ENCODE measurements at regions not wholly inside any gene's neighbourhood (a gene's known extent, or its start where the extent isn't known, plus 50 kb on each side); places are given as distances from the start of the nearest gene placed in this dataset.

DNA sequence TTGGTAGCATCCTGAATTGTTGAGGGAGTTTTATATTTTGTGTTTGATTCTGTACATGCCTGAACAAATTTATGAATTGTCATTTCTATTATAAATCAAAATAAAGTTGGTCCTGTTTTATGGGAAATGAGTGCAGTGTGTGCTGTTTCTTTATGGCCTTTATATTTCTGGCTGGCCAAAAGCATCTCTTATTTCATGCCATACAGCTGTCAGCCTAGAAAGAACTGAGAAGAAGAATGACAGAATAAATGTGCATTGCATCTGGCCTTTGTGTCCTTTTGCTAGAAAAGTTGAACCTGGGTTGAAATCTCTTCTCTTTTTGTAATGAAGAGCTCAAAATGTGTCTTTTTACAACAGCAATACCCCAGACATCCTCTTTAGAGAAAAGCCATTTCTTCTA lies 474.7 kb upstream of the LRATD1 start:
- Histone ChIP-seq H3K4me1 (ENCODE audit: insufficient read depth, poor library complexity, severe bottlenecking) (no peaks in the 10 kb centered on the region), H3K36me3 (ENCODE audit: low read depth) (no peaks in the 10 kb centered on the region), H3K27me3 (ENCODE audit: insufficient read depth, poor library complexity, severe bottlenecking) (no peaks in the 10 kb centered on the region), H3K4me3 (ENCODE audit: severe bottlenecking) (no peak overlapping the region), H3K9me3 (ENCODE audit: severe bottlenecking) (no peaks in the 10 kb centered on the region), H3K27ac (ENCODE audit: poor library complexity, severe bottlenecking) (no peak overlapping the region)
- no peak for ATAC-seq (ENCODE audit: low read depth)
- TF ChIP-seq, protein P1, sequence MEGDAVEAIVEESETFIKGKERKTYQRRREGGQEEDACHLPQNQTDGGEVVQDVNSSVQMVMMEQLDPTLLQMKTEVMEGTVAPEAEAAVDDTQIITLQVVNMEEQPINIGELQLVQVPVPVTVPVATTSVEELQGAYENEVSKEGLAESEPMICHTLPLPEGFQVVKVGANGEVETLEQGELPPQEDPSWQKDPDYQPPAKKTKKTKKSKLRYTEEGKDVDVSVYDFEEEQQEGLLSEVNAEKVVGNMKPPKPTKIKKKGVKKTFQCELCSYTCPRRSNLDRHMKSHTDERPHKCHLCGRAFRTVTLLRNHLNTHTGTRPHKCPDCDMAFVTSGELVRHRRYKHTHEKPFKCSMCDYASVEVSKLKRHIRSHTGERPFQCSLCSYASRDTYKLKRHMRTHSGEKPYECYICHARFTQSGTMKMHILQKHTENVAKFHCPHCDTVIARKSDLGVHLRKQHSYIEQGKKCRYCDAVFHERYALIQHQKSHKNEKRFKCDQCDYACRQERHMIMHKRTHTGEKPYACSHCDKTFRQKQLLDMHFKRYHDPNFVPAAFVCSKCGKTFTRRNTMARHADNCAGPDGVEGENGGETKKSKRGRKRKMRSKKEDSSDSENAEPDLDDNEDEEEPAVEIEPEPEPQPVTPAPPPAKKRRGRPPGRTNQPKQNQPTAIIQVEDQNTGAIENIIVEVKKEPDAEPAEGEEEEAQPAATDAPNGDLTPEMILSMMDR (IDR thresholded peaks at IDR 0.05; ENCODE audit: poor library complexity, severe bottlenecking): no peak
- no peak for DNase-seq (ENCODE audit: low spot score)

DNA sequence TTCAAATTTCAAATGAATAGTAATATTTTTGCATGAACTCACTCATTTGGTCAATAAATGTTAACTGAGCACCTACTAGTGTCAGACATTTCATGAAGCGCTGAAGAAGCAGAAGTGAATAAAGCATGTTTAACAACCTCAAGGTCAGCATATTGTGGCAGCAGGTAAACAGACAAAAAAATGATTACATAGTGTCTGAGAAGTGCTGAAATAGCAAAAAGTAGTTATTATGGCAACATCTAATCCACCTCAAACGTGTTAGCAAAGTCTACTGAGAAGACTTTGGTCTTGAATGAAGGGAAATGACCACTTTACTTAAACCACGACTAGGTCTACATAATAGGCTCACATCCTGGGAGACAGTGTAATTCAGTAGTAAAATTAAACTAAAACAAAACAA lies 452.2 kb upstream of the LRATD1 start:
- no peak for ATAC-seq (ENCODE audit: low read depth)
- DNase-seq (ENCODE audit: low spot score): no peak
- no peaks in the 10 kb centered on the region for H3K36me3 ChIP-seq (ENCODE audit: low read depth)
- no peak overlapping the region for H3K4me3 ChIP-seq (ENCODE audit: severe bottlenecking)
- H3K27ac ChIP-seq (ENCODE audit: poor library complexity, severe bottlenecking): no peak overlapping the region
- H3K27me3 ChIP-seq (ENCODE audit: insufficient read depth, poor library complexity, severe bottlenecking): no peaks in the 10 kb centered on the region
- TF ChIP-seq, protein P1 (IDR thresholded peaks at IDR 0.05; ENCODE audit: poor library complexity, severe bottlenecking): no peak
- no peaks in the 10 kb centered on the region for H3K9me3 ChIP-seq (ENCODE audit: severe bottlenecking)
- no peaks in the 10 kb centered on the region for H3K4me1 ChIP-seq (ENCODE audit: insufficient read depth, poor library complexity, severe bottlenecking)

DNA sequence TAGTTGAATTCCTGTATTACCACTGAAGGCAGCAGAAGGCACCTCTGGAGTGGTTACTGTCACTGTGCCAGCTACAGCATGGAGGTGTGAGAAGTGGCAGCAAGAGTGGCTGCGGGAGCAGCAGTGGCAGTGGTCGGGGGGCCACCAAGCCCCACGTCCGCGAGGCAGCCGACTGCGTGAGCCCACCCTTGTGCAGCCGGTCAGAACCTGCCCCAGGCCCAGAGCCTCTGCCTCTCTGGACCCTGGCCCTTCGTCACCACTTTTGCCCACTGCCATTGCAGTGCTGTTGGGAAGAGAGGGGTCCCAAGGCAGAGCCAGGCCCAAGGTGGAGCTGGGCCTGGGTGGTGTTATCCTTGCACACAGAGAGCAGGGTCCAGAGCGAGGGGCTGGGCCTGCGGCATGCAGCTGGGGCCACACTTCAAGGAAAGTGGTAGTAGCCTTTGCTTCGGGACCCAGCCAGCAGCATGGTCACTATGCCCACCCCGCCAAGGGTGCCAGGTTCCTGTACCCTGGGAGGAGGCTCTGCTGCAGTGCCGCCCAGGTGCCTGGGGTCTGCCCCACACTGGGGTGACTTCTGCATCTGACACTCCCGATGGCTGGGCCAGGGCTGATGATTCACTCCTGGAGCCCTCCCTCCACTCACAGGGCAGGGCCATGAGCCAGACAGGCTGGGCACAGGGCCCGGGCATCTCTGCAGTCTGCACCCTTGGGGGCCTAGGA lies 450.1 kb upstream of the LRATD1 start:
- no peaks in the 10 kb centered on the region for H3K4me1 ChIP-seq (ENCODE audit: insufficient read depth, poor library complexity, severe bottlenecking)
- no peaks in the 10 kb centered on the region for H3K36me3 ChIP-seq (ENCODE audit: low read depth)
- DNase-seq (ENCODE audit: low spot score) (no peak), ATAC-seq (ENCODE audit: low read depth) (no peak)
- H3K27ac ChIP-seq (ENCODE audit: poor library complexity, severe bottlenecking): no peak overlapping the region
- no peaks in the 10 kb centered on the region for H3K9me3 ChIP-seq (ENCODE audit: severe bottlenecking)
- TF ChIP-seq, protein P1 (IDR thresholded peaks at IDR 0.05; ENCODE audit: poor library complexity, severe bottlenecking): no peak
- H3K4me3 ChIP-seq (ENCODE audit: severe bottlenecking): no peak overlapping the region
- no peaks in the 10 kb centered on the region for H3K27me3 ChIP-seq (ENCODE audit: insufficient read depth, poor library complexity, severe bottlenecking)

DNA sequence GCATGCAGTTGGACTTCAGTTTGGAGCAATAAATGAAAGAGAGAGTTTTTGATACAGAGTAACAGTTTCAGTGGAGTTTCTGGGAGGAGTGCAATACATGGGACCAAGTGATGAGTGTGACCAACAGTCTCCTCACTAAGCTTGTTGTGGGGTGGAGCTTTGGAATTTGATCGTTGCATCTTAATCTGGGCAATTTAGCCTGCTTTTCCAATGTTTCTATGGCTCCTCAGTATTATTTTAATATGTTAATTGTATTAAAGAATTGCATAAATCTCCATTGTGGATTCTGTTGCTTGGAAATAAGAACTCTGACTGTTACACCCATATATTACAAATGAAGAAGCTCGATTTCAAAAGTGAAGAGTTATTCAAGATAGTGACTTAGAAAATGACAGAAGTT lies 446.6 kb upstream of the LRATD1 start:
- TF ChIP-seq, protein P1 (IDR thresholded peaks at IDR 0.05; ENCODE audit: poor library complexity, severe bottlenecking): no peak
- H3K27me3 ChIP-seq (ENCODE audit: insufficient read depth, poor library complexity, severe bottlenecking): no peaks in the 10 kb centered on the region

DNA sequence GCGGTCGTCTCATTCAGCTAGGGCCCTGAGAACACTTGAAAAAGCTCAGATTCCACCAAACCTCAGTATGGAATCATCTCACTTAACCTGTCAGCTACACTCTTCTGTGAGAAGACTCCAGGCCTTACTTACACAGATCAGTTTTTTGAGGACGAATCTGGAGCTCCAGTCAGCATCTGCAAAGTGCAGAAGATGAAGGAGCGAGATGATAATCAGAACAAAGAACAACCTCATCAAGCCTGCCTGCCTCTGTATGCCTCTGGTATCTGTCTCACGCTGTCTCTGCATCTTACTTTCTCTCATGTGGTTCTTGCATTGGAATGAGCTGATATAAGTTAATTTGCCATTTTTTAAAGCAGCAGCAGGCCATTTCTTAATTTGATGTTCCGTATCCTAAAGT lies 444.1 kb upstream of the LRATD1 start:
- ATAC-seq (ENCODE audit: low read depth): no peak
- H3K4me3 ChIP-seq (ENCODE audit: severe bottlenecking): no peak overlapping the region
- no peaks in the 10 kb centered on the region for H3K9me3 ChIP-seq (ENCODE audit: severe bottlenecking)
- peaks cover 24% of the 10 kb centered on the region for H3K4me1 ChIP-seq (ENCODE audit: insufficient read depth, poor library complexity, severe bottlenecking)
- TF ChIP-seq, protein P1 (IDR thresholded peaks at IDR 0.05; ENCODE audit: poor library complexity, severe bottlenecking): no peak
- H3K27me3 ChIP-seq (ENCODE audit: insufficient read depth, poor library complexity, severe bottlenecking): no peaks in the 10 kb centered on the region
- DNase-seq (ENCODE audit: low spot score): no peak
- no peaks in the 10 kb centered on the region for H3K36me3 ChIP-seq (ENCODE audit: low read depth)
- H3K27ac ChIP-seq (ENCODE audit: poor library complexity, severe bottlenecking): peak overlapping the region; percentile 95

More for the DNA sequence above, 446.6 kb upstream of the LRATD1 start:
- Histone ChIP-seq H3K4me1 (ENCODE audit: insufficient read depth, poor library complexity, severe bottlenecking) (peaks cover 20% of the 10 kb centered on the region), H3K27ac (ENCODE audit: poor library complexity, severe bottlenecking) (no peak overlapping the region), H3K9me3 (ENCODE audit: severe bottlenecking) (no peaks in the 10 kb centered on the region), H3K36me3 (ENCODE audit: low read depth) (no peaks in the 10 kb centered on the region), H3K4me3 (ENCODE audit: severe bottlenecking) (no peak overlapping the region)
- DNase-seq (ENCODE audit: low spot score) (no peak), ATAC-seq (ENCODE audit: low read depth) (no peak)

Data from RWPE2 (cell line).